Endothelial cell (in vitro differentiated cells): ENCODE measurements at regions not wholly inside any gene's neighbourhood (a gene's known extent, or its start where the extent isn't known, plus 50 kb on each side); places are given as distances from the start of the nearest gene placed in this dataset.
"Not testable (repeated sequence)": the region's sequence is repeated elsewhere in the genome, so short reads cannot be mapped to it uniquely, and the experiment has no call there.

Experiments used
- DNase-seq: peaks from one replicate; pipeline ENCODE4 v3.0.0; 2021; ENCODE audit warnings: low spot score
- H3K27ac Mint-ChIP-seq: one replicate; pipeline ENCODE4 v1.8.0; 2021; ENCODE audit warnings: mixed read lengths, inconsistent platforms; ENCODE audit not compliant: unreplicated experiment
- H3K27me3 Mint-ChIP-seq: one replicate; pipeline ENCODE4 v1.8.0; 2021; ENCODE audit warnings: mild to moderate bottlenecking, moderate library complexity, mixed read lengths, inconsistent platforms; ENCODE audit not compliant: unreplicated experiment
- H3K36me3 Mint-ChIP-seq: one replicate; pipeline ENCODE4 v1.8.0; 2021; ENCODE audit warnings: mild to moderate bottlenecking, low read depth, mixed read lengths, inconsistent platforms; ENCODE audit not compliant: unreplicated experiment
- H3K4me1 Mint-ChIP-seq: one replicate; pipeline ENCODE4 v1.8.0; 2021; ENCODE audit warnings: mild to moderate bottlenecking, mixed read lengths, inconsistent platforms; ENCODE audit not compliant: unreplicated experiment
- H3K4me3 Mint-ChIP-seq: one replicate; pipeline ENCODE4 v1.8.0; 2021; ENCODE audit warnings: mild to moderate bottlenecking, mixed read lengths, inconsistent platforms; ENCODE audit not compliant: unreplicated experiment
- H3K9me3 Mint-ChIP-seq: one replicate; pipeline ENCODE4 v1.8.0; 2021; ENCODE audit warnings: mixed read lengths, inconsistent platforms; ENCODE audit not compliant: unreplicated experiment
- CTCF ChIP-seq: fragments of 200-600 bp; sonication (generic); IDR thresholded peaks from one replicate; pipeline ENCODE4 v1.5.0; 2021; ENCODE audit warnings: antibody characterized with exemption; ENCODE audit not compliant: unreplicated experiment

- Mint-ChIP-seq H3K4me1 (no peaks in the 10 kb centered on the region), H3K9me3 (no peaks in the 10 kb centered on the region), H3K27me3 (peaks cover 5% of the 10 kb centered on the region), H3K4me3 (no peak overlapping the region), H3K27ac (no peak overlapping the region), H3K36me3 (peaks cover 3% of the 10 kb centered on the region)
- no peak for DNase-seq
- TF ChIP-seq CTCF, result no peak
These were observed 1206.6 kb downstream of the BRD1 start for GRCh38 chr22:48621085-48621484.

- H3K27me3 Mint-ChIP-seq, H3K36me3 Mint-ChIP-seq: not testable (repeated sequence)
These were observed 1207.2 kb downstream of the BRD1 start for GRCh38 chr22:48620460-48620859.

DNA sequence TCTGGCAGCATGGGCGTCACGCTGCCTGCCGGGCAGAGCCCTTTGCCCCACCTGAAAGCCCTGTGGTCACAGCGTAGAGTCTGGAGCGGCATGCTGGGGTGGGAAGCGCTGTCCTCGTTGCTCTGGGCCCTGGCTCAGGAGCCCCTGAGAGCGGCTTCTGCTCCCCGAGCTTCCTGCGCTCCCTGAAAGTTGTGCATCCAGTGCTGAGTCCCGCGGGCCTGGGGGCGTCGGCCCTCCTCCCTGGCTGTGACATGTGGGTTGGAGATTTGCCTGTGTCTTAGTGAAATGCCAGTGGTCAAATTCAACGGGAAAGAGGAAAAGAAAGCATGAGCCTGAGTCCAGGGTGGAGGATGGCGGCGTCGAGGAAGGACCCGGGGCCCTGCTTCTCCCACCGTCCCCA, 1208.0 kb downstream of the BRD1 start:
- Mint-ChIP-seq H3K4me1 (no peaks in the 10 kb centered on the region), H3K4me3 (no peak overlapping the region), H3K36me3 (peaks cover 3% of the 10 kb centered on the region), H3K27me3 (peaks cover 6% of the 10 kb centered on the region), H3K9me3 (no peaks in the 10 kb centered on the region), H3K27ac (no peak overlapping the region)
- no peak for DNase-seq
- no peak for TF ChIP-seq CTCF

More at GRCh38 chr22:48620460-48620859, 1207.2 kb downstream of the BRD1 start:
- DNase-seq, H3K9me3 Mint-ChIP-seq, H3K27ac Mint-ChIP-seq, H3K4me3 Mint-ChIP-seq, H3K4me1 Mint-ChIP-seq: not testable (repeated sequence)

GRCh38 chr22:48618326-48618725, 1209.3 kb downstream of the BRD1 start:
- DNase-seq, result no peak
- Mint-ChIP-seq H3K27ac (no peak overlapping the region), H3K4me3 (no peak overlapping the region)

DNA sequence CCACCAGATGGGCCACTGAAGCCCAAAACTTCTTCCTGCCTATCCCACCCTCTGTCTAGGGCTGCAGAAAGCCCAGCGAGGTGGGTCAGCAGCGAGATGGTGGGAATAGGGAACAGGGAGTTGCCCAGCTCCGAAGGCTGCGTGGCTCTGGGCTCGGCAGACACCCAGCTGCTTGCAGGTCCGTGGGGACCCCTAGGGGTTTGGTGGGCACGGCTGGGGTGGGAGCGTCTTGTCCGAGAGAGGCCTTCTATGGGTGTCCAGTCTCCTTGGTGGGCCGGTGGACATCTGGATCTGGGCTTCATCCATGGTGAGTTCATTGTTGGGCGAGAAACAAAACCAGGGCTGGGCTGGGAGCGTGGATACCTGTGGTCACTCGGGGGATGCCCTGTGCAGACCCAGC, 1211.0 kb downstream of the BRD1 start:
- Mint-ChIP-seq H3K27ac (no peak overlapping the region), H3K4me3 (no peak overlapping the region), H3K36me3 (peaks cover 3% of the 10 kb centered on the region)

More at GRCh38 chr22:48618326-48618725, 1209.3 kb downstream of the BRD1 start:
- Mint-ChIP-seq H3K27me3 (peaks cover 6% of the 10 kb centered on the region), H3K9me3 (no peaks in the 10 kb centered on the region), H3K36me3 (peaks cover 3% of the 10 kb centered on the region), H3K4me1 (no peaks in the 10 kb centered on the region)
- no peak for TF ChIP-seq CTCF

More for the DNA sequence above, 1211.0 kb downstream of the BRD1 start:
- TF ChIP-seq CTCF, result no peak
- no peaks in the 10 kb centered on the region for H3K9me3 Mint-ChIP-seq
- no peak for DNase-seq
- no peaks in the 10 kb centered on the region for H3K4me1 Mint-ChIP-seq
- peaks cover 11% of the 10 kb centered on the region for H3K27me3 Mint-ChIP-seq
